Esophagus squamous epithelium (tissue), 5 donors: ENCODE measurements at regions not wholly inside any gene's neighbourhood (a gene's known extent, or its start where the extent isn't known, plus 50 kb on each side); places are given as distances from the start of the nearest gene placed in this dataset.

ENCODE experiments used
- DNase-seq: peaks from one replicate; lab custom pipeline; 2025; lab: John Stamatoyannopoulos, UW
- H3K27ac ChIP-seq, 4 donors: fragments of 200-600 bp; sonication (generic); one replicate each; pipeline ENCODE4 v1.5.1; 2016 to 2019; ENCODE audit warnings: mild to moderate bottlenecking in 1 of 4
- H3K27me3 ChIP-seq, 4 donors: fragments of 200-600 bp; sonication (generic); 1 replicate in 3 of 4; 2 replicates in 1 of 4; pipeline versions ENCODE4 v1.5.1 to v1.6.0; 2017 to 2021; ENCODE audit warnings: antibody characterized with exemption in 1 of 4
- H3K36me3 ChIP-seq, 3 donors: fragments of 200-600 bp; sonication (generic); one replicate each; pipeline ENCODE4 v1.5.1; 2016 to 2019
- H3K4me1 ChIP-seq, 3 donors: fragments of 200-600 bp; sonication (generic); one replicate each; pipeline ENCODE4 v1.5.1; 2017 to 2019
- H3K4me3 ChIP-seq, 4 donors: fragments of 200-600 bp; sonication (generic); 1 replicate in 3 of 4; 2 replicates in 1 of 4; pipeline ENCODE4 v1.5.1; 2016 to 2019; ENCODE audit warnings: mild to moderate bottlenecking in 2 of 4, moderate library complexity in 1 of 4
- H3K9me3 ChIP-seq, 3 donors: fragments of 200-600 bp; sonication (generic); one replicate each; pipeline ENCODE4 v1.5.1; 2016 to 2019
- POLR2A ChIP-seq, 4 donors: fragments of 450-650 bp; IDR thresholded peaks; one replicate each; pipeline ENCODE4 v1.6.1; 2017; ENCODE audit warnings: antibody characterized with exemption in 4 of 4, mild to moderate bottlenecking in 4 of 4, moderate library complexity in 3 of 4
- WGBS, 2 donors: methylation state at CpG; one replicate each; pipeline ENCODE4 v1.1.5; 2018; 5-methylcytosine and 5-hydroxymethylcytosine counted together
- intact Hi-C: fragments of 100-400 bp; cut with DNase I; formaldehyde crosslinking; loops from one replicate; pipeline ENCODE4 v1.15.0; 2022
- TF ChIP-seq, protein P1 (sequence below), 6 experiments: fragments of 450-650 bp in 4 of 6; fragments of 200-600 bp in 2 of 6; sonication (generic) in 2 of 6; IDR thresholded peaks; one replicate each; pipeline ENCODE4 v1.5.1; 2016 to 2019; ENCODE audit warnings: antibody characterized with exemption in 6 of 6, mild to moderate bottlenecking in 4 of 6, moderate library complexity in 4 of 6
- donor health status: DM: yes; HTN: yes; CAD: no.

- H3K4me1 ChIP-seq, result no peaks in the 10 kb centered on the region
- DNase-seq, result no peak
- H3K27me3 ChIP-seq, result peaks cover 0 to 3% (median 0%) of the 10 kb centered on the region in 4 donors
- no peak overlapping the region for H3K4me3 ChIP-seq
- no peaks in the 10 kb centered on the region for H3K9me3 ChIP-seq
- intact Hi-C loops, result no loop called here
- 75 to 76% methylated on average over 9 to 10 of the region's 11 CpGs for WGBS, 2 donors
- H3K27ac ChIP-seq, result no peak overlapping the region
- no peaks in the 10 kb centered on the region for H3K36me3 ChIP-seq
- TF ChIP-seq, protein P1, sequence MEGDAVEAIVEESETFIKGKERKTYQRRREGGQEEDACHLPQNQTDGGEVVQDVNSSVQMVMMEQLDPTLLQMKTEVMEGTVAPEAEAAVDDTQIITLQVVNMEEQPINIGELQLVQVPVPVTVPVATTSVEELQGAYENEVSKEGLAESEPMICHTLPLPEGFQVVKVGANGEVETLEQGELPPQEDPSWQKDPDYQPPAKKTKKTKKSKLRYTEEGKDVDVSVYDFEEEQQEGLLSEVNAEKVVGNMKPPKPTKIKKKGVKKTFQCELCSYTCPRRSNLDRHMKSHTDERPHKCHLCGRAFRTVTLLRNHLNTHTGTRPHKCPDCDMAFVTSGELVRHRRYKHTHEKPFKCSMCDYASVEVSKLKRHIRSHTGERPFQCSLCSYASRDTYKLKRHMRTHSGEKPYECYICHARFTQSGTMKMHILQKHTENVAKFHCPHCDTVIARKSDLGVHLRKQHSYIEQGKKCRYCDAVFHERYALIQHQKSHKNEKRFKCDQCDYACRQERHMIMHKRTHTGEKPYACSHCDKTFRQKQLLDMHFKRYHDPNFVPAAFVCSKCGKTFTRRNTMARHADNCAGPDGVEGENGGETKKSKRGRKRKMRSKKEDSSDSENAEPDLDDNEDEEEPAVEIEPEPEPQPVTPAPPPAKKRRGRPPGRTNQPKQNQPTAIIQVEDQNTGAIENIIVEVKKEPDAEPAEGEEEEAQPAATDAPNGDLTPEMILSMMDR (IDR thresholded peaks at IDR 0.05), result no peak
- no peak for TF ChIP-seq POLR2A (IDR thresholded peaks at IDR 0.05)
Observed at GRCh38 chr11:133776671-133777367, 68.5 kb downstream of the SPATA19 start.

DNA sequence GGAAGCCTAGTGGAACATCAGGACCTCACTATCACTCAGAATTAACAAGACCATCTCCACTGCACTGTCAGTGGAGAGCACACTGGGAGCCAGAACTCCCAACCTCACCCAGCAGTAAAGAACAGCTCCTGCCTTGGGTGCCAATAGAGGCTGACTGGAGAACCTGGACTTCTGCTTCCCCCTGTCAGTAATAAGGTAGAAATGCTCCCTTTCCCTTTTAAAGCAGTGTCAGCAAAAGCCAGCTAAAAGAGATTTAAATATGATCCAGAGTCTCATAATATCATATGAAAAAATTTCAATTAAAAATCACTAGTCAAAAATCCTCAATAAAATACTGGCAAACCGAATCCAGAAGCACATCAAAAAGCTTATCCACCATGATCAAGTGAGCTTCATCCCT lies 82.8 kb downstream of the SPATA19 start:
- TF ChIP-seq POLR2A (IDR thresholded peaks at IDR 0.05), result no peak
- TF ChIP-seq, protein P1 (IDR thresholded peaks at IDR 0.05), result no peak
- no peaks in the 10 kb centered on the region for H3K4me1 ChIP-seq
- H3K4me3 ChIP-seq, result no peak overlapping the region
- WGBS, 2 donors, result 36 to 41% methylated on average over 1 of the region's 1 CpG
- peaks cover 0 to 5% (median 0%) of the 10 kb centered on the region in 4 donors for H3K27me3 ChIP-seq
- no peak for DNase-seq
- no peaks in the 10 kb centered on the region for H3K9me3 ChIP-seq
- no peaks in the 10 kb centered on the region for H3K36me3 ChIP-seq
- intact Hi-C loops, result no loop called here
- no peak overlapping the region for H3K27ac ChIP-seq

DNA sequence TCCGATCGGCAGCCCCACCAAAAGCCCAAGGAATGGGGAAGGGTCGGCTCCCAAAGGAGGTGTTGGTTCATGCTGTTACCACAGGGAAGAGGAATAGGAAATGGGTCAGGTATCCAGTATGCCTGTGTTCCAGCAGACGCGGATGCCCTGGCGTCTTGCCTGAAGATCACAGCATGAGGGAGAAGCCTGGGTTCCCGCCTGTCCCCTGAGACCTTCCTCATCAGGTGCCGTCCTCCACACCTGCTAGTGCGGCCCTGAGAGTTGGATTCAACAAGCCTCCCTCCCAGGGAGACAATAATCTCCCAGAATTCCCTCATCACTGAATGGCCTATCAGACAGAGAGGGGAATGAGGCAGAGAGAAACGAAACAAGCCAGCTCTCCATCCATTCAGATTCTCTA lies 92.2 kb downstream of the SPATA19 start:
- no peaks in the 10 kb centered on the region for H3K9me3 ChIP-seq
- intact Hi-C loops, result no loop called here

GRCh38 chr11:133749841-133750240 lies 95.5 kb downstream of the SPATA19 start:
- H3K27me3 ChIP-seq, result no peaks in the 10 kb centered on the region
- 56 to 63% methylated on average over 1 of the region's 1 CpG for WGBS, 2 donors
- TF ChIP-seq, protein P1 (IDR thresholded peaks at IDR 0.05), result no peak
- no peak for TF ChIP-seq POLR2A (IDR thresholded peaks at IDR 0.05)
- H3K9me3 ChIP-seq, result no peaks in the 10 kb centered on the region
- no peak for DNase-seq
- H3K4me1 ChIP-seq, result no peaks in the 10 kb centered on the region
- H3K4me3 ChIP-seq, result no peak overlapping the region
- H3K36me3 ChIP-seq, result no peaks in the 10 kb centered on the region
- H3K27ac ChIP-seq, result no peak overlapping the region
- intact Hi-C loops, result no loop called here

More for the DNA sequence above, 92.2 kb downstream of the SPATA19 start:
- Histone ChIP-seq H3K4me3 (no peak overlapping the region), H3K27me3 (no peaks in the 10 kb centered on the region), H3K4me1 (no peaks in the 10 kb centered on the region), H3K27ac (no peak overlapping the region), H3K36me3 (no peaks in the 10 kb centered on the region)
- no peak for TF ChIP-seq POLR2A (IDR thresholded peaks at IDR 0.05)
- TF ChIP-seq, protein P1 (IDR thresholded peaks at IDR 0.05), result no peak
- no peak for DNase-seq
- WGBS, 2 donors, result 52 to 84% methylated on average over 2 to 10 of the region's 10 CpGs

GRCh38 chr11:133747409-133747808 lies 97.9 kb downstream of the SPATA19 start:
- no peak for DNase-seq

More at GRCh38 chr11:133747409-133747808, 97.9 kb downstream of the SPATA19 start:
- H3K4me3 ChIP-seq, result no peak overlapping the region
- no peaks in the 10 kb centered on the region for H3K36me3 ChIP-seq
- TF ChIP-seq POLR2A (IDR thresholded peaks at IDR 0.05), result no peak
- TF ChIP-seq, protein P1 (IDR thresholded peaks at IDR 0.05), result no peak
- intact Hi-C loops, result no loop called here
- H3K4me1 ChIP-seq, result no peaks in the 10 kb centered on the region
- WGBS, 2 donors, result 74 to 76% methylated on average over 5 to 12 of the region's 13 CpGs
- H3K9me3 ChIP-seq, result no peaks in the 10 kb centered on the region
- peaks cover 0 to 6% (median 0%) of the 10 kb centered on the region in 4 donors for H3K27me3 ChIP-seq
- no peak overlapping the region for H3K27ac ChIP-seq
